SK-N-MC (cell line): ENCODE measurements at regions not wholly inside any gene's neighbourhood (a gene's known extent, or its start where the extent isn't known, plus 50 kb on each side); places are given as distances from the start of the nearest gene placed in this dataset.
A peak's percentile ranks its signal among the peaks of the same experiment; 100 is the strongest.

Source experiments
- DNase-seq: peaks from one replicate; pipeline ENCODE4 v3.0.0-alpha.2; 2011; ENCODE audit warnings: low read depth, low spot score
- H3K27ac ChIP-seq: fragments of 200-600 bp; sonication (generic); 2 replicates; pipeline ENCODE4 v1.5.1; 2016; ENCODE audit warnings: mixed run types
- H3K36me3 ChIP-seq: fragments of 200-600 bp; sonication (generic); 2 replicates; pipeline ENCODE4 v1.6.1; 2017; ENCODE audit warnings: antibody characterized with exemption, low read length, mixed read lengths; ENCODE audit not compliant: insufficient read depth
- H3K4me3 ChIP-seq: fragments of 200-600 bp; sonication (generic); 2 replicates; pipeline ENCODE4 v1.5.1; 2016
- H3K9ac ChIP-seq: fragments of 200-600 bp; sonication (generic); 2 replicates; pipeline ENCODE4 v1.8.0; 2017; ENCODE audit warnings: mixed run types, mixed read lengths; ENCODE audit not compliant: insufficient read length
- H3K9me3 ChIP-seq: fragments of 200-600 bp; sonication (generic); 2 replicates; pipeline ENCODE4 v1.6.1; 2017; ENCODE audit warnings: low read depth, mild to moderate bottlenecking, antibody characterized with exemption, low read length, moderate library complexity, mixed read lengths
- EZH2 ChIP-seq: fragments of 200-600 bp; sonication (generic); IDR thresholded peaks from one replicate; pipeline ENCODE4 v1.6.1; 2017; ENCODE audit warnings: antibody characterized with exemption
- FOXP2 ChIP-seq: optimal IDR thresholded peaks from 2 replicates; pipeline ENCODE3; 2011; ENCODE audit warnings: mild to moderate bottlenecking, moderate library complexity; ENCODE audit not compliant: insufficient read depth; ENCODE audit errors: extremely low read length, control extremely low read depth
- POLR2AphosphoS5 ChIP-seq: IDR thresholded peaks from 2 replicates; pipeline ENCODE4 v1.6.1; 2012; ENCODE audit warnings: mild to moderate bottlenecking, low read depth, low read length, borderline replicate concordance

DNA sequence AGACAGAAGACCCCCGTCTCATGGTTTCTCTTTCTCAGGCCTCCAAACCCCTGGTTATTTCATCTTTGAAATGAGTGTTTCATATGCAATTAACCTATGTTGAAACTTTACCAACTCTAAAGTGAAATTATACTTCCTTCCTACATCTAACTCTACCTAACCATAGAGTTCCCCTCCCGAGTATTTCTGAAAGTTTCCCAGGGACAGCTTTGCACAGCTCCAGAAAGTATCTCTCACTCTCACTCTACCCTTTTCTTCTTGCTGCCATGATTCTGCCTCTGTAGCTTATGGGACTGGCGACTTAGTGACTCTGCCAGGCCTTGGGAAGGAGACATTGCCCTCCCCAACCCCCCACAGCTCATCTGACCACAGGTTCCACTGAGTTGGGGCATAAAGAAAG, 107.9 kb downstream of the B3GNT2 start:
- Histone ChIP-seq H3K27ac (no peak overlapping the region), H3K36me3 (no peaks in the 10 kb centered on the region), H3K4me3 (no peak overlapping the region), H3K9ac (no peak overlapping the region), H3K9me3 (no peaks in the 10 kb centered on the region)
- TF ChIP-seq POLR2AphosphoS5 (no peak), FOXP2 (no peak), EZH2 (no peak)
- no peak for DNase-seq

DNA sequence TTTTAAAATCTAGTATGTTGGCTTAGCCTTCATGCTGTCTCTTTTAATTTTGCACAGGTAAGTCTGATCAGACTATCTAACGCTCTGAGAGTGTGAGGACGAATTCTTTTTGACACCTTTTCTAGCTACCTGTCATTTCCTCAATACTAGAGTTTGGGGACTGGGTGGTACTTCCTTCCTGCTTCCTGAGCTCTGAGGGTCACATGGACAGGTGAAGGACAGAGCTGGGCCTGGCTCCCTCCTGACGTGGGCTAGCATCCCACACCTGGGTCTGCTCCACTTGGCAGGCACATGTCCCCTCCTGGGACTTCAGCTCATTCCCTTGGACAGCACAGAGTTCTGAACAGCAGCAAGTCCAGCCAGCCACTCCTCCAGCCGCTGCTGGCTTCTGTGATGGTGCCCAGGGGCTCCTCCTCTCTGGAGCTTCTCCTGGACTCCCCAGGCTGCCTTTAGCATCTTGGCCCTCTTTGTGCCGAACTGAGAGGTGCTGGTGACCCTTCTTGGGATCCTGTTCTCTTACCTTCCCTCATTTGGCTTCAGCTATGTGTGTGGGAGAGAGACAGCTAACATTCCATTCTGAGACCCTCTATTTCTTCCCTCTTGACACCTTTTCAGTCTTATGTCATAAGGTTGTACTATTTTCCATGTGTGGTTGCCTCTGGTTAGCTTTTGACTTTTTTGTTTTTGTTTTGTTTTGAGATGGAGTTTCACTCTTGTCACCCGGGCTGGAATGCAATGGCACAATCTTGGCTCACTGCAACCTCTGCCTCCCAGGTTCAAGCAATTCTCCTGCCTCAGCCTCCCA, 106.9 kb downstream of the B3GNT2 start:
- Histone ChIP-seq H3K9me3 (no peaks in the 10 kb centered on the region), H3K27ac (no peak overlapping the region), H3K4me3 (no peak overlapping the region), H3K9ac (no peak overlapping the region), H3K36me3 (no peaks in the 10 kb centered on the region)
- no peak for DNase-seq
- TF ChIP-seq FOXP2 (no peak), POLR2AphosphoS5 (no peak), EZH2 (no peak)

GRCh38 chr2:62300925-62301324, 105.0 kb downstream of the B3GNT2 start:
- TF ChIP-seq FOXP2 (no peak), EZH2 (no peak), POLR2AphosphoS5 (no peak)
- DNase-seq = no peak
- Histone ChIP-seq H3K36me3 (no peaks in the 10 kb centered on the region), H3K4me3 (peak overlapping the region; percentile 28), H3K27ac (peak overlapping the region; percentile 67), H3K9ac (no peak overlapping the region), H3K9me3 (no peaks in the 10 kb centered on the region)

- H3K4me3 ChIP-seq = no peak overlapping the region
- H3K9ac ChIP-seq = no peak overlapping the region
- no peak overlapping the region for H3K27ac ChIP-seq
- TF ChIP-seq POLR2AphosphoS5 (no peak), FOXP2 (no peak), EZH2 (no peak)
- H3K9me3 ChIP-seq = no peaks in the 10 kb centered on the region
- no peaks in the 10 kb centered on the region for H3K36me3 ChIP-seq
- no peak for DNase-seq
Measured at GRCh38 chr2:62297624-62298010, 101.7 kb downstream of the B3GNT2 start.

- Histone ChIP-seq H3K4me3 (no peak overlapping the region), H3K36me3 (no peaks in the 10 kb centered on the region), H3K27ac (no peak overlapping the region), H3K9ac (no peak overlapping the region), H3K9me3 (no peaks in the 10 kb centered on the region)
- TF ChIP-seq POLR2AphosphoS5 = no peak
- no peak for TF ChIP-seq FOXP2
- no peak for TF ChIP-seq EZH2
- DNase-seq = no peak
Measured at GRCh38 chr2:62296832-62297623, 101.1 kb downstream of the B3GNT2 start.

GRCh38 chr2:62296034-62296831, 100.3 kb downstream of the B3GNT2 start:
- no peak for DNase-seq
- Histone ChIP-seq H3K9ac (no peak overlapping the region), H3K4me3 (no peak overlapping the region), H3K27ac (no peak overlapping the region), H3K9me3 (no peaks in the 10 kb centered on the region), H3K36me3 (no peaks in the 10 kb centered on the region)
- TF ChIP-seq EZH2 (no peak), FOXP2 (no peak), POLR2AphosphoS5 (no peak)

GRCh38 chr2:62293490-62294271, 97.8 kb downstream of the B3GNT2 start:
- Histone ChIP-seq H3K36me3 (no peaks in the 10 kb centered on the region), H3K27ac (no peak overlapping the region), H3K9me3 (no peaks in the 10 kb centered on the region), H3K4me3 (no peak overlapping the region), H3K9ac (peak overlapping the region; percentile 24)
- no peak for DNase-seq
- TF ChIP-seq EZH2 = no peak
- no peak for TF ChIP-seq POLR2AphosphoS5
- no peak for TF ChIP-seq FOXP2

DNA sequence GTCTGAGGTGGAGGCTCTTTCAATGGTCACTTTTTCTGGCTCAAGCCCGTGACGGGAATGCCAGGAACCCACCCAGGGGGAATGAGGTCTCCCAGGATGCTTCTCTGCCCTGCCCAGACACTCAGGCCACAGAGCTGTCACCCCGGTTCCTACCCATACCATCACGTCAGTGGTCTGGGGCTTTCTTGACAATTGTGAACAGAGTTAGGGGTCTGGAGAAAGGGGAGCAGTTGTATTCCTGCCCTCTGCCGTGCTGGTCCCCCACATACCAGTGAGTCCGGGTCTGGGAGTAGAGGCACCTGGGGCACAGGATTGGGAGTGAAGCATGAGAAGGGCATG, 97.2 kb downstream of the B3GNT2 start:
- TF ChIP-seq FOXP2 = no peak
- TF ChIP-seq EZH2 = no peak
- TF ChIP-seq POLR2AphosphoS5 = no peak
- Histone ChIP-seq H3K4me3 (no peak overlapping the region), H3K36me3 (no peaks in the 10 kb centered on the region), H3K9me3 (no peaks in the 10 kb centered on the region), H3K9ac (no peak overlapping the region), H3K27ac (no peak overlapping the region)
- DNase-seq = no peak
